ENCODE measurements at regions not wholly inside any gene's neighbourhood (a gene's known extent, or its start where the extent isn't known, plus 50 kb on each side); places are given as distances from the start of the nearest gene placed in this dataset.
"Not testable (repeated sequence)": the region's sequence is repeated elsewhere in the genome, so short reads cannot be mapped to it uniquely, and the experiment has no call there.

DNA sequence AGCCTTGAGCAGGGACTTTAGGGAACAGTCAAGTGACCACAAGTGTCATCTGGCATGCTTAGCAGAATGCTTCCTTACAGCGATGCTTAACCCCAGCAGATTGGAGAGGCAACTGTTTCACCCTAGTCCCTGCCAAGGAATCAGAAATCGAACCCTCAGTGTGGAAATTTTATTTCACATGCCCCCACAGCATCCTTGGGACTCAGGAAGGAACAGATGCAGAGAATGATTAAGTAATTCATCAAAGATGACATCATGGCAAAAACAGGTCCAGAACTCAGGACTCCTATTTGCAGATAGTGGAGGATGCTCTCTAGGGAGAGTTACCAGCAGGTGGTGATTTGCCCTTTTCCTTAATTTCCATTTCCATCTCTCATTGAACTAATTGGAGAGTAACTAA, 333.0 kb upstream of the KAZN start:
- TF ChIP-seq, protein P1, sequence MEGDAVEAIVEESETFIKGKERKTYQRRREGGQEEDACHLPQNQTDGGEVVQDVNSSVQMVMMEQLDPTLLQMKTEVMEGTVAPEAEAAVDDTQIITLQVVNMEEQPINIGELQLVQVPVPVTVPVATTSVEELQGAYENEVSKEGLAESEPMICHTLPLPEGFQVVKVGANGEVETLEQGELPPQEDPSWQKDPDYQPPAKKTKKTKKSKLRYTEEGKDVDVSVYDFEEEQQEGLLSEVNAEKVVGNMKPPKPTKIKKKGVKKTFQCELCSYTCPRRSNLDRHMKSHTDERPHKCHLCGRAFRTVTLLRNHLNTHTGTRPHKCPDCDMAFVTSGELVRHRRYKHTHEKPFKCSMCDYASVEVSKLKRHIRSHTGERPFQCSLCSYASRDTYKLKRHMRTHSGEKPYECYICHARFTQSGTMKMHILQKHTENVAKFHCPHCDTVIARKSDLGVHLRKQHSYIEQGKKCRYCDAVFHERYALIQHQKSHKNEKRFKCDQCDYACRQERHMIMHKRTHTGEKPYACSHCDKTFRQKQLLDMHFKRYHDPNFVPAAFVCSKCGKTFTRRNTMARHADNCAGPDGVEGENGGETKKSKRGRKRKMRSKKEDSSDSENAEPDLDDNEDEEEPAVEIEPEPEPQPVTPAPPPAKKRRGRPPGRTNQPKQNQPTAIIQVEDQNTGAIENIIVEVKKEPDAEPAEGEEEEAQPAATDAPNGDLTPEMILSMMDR (IDR thresholded peaks at IDR 0.05; ENCODE audit: extremely low read depth, missing control alignments), result no peak
- no peak for DNase-seq (ENCODE audit: low spot score)

DNA sequence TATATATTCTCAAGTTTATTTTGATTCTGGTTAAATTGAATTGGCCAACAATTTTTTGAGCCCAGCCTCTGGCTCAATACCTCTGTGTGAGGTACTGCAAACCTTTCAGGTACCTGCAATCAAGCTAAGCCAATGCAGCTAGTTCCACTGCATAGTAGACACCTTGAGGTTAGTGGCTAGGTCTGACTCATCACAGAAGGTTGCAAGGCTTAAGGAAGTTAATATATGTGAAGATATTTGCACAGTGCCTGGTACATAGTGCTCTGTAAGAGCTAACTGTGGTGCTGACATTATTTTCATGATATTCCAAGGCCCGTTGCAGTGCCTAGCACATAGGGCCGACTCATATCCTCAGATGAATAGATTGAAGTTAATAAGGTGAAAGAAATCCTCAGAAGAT, 330.5 kb upstream of the KAZN start:
- no peak for DNase-seq (ENCODE audit: low spot score)
- TF ChIP-seq, protein P1 (IDR thresholded peaks at IDR 0.05; ENCODE audit: extremely low read depth, missing control alignments), result no peak

DNA sequence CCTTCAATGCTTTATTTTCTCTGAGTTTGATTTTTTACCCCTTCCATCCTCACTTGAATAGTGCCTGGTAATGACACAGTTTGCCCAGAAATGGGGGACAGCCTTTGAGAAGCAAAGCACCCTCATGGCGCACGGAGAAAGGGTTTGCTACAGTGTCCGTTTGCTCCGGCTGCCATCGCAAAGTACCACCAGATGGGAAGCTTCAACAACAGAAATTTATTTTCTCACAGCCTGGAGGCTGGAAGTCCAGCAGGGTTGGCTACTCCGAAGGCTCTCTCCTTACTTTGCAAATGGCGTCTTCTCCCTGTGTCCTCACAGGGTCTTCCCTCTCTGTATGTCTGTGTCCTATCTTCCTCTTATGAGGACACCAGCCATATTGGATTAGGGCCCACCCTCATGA, 327.7 kb upstream of the KAZN start:
- TF ChIP-seq, protein P1 (IDR thresholded peaks at IDR 0.05; ENCODE audit: extremely low read depth, missing control alignments), result no peak
- no peak for DNase-seq (ENCODE audit: low spot score)

DNA sequence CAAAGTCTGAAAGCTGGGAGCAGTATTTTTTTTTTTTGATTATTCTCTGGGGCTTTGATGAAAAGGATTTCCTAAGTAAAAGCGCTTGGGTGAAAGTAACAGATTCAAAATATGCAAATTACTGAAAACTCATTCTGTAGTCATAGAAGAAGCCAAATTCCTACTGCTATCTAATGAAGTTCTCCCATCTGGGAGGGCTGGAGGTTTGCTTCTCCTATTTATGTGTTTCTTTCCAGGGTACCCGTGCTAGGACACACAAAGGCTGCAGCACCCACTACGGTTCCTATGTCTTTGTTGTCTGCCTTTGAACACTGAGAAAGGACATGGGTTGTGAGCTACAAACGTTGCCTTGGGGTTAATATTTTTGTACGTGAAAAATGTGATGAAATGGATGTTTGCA, 324.7 kb upstream of the KAZN start:
- DNase-seq (ENCODE audit: low spot score), result no peak
- TF ChIP-seq, protein P1 (IDR thresholded peaks at IDR 0.05; ENCODE audit: extremely low read depth, missing control alignments), result no peak

DNA sequence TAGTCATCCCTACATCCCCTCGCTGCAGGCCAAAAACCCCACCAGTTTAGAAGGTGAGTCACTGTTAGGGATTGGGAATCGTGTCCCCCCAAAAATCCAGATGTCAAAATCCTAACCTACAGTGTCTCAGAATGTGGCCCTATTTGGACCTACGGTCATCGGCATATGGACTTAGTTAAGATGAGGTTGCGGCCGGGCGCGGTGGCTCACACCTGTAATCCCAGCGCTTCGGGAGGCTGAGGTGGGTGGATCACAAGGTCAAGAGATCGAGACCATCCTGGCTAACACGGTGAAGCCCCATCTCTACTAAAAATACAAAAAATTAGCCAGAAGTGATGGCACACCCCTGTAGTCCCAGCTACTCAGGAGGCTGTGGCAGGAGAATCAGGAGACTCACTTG, 318.6 kb upstream of the KAZN start:
- DNase-seq (ENCODE audit: low spot score), result not testable (repeated sequence)

DNA sequence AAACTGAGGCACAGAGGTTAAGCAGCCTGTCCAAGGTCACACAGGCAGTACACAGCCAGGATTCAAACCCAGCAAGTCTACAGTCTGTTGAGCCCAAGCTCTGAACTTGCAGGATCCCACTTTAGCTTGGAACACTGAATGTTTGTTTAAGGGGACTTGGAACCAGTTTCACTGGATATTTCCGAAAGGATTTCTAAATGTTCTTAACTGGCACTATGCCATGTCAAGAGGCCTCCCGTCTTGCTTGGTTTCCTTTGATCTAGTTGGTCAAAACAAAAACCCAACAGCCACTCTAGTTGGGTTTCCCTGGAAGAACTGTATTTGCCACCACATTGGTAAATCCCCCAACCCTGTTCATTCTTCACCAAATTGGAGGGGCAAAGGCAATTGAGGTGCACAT, 317.6 kb upstream of the KAZN start:
- TF ChIP-seq, protein P1 (IDR thresholded peaks at IDR 0.05; ENCODE audit: extremely low read depth, missing control alignments), result no peak
- DNase-seq (ENCODE audit: low spot score), result no peak

DNA sequence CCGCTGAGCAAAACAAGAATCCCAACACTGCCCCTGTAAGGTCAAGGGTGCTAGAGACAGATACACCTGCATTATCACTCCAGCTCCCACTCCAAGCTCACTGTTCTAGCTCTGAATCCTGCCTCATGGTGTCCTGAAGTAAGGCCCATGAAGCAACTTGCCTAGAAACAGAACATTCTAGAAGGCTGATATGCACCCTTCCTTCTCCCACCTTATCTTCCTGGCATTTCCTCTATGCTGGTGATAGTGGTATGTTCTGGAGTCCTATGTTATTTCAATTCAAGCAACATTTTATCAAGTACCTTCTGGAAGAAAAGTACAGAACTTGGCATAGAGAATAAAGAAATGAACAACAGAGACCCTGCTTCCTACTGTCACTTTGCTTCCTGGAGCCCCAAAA, 317.1 kb upstream of the KAZN start:
- no peak for DNase-seq (ENCODE audit: low spot score)
- TF ChIP-seq, protein P1 (IDR thresholded peaks at IDR 0.05; ENCODE audit: extremely low read depth, missing control alignments), result no peak

DNA sequence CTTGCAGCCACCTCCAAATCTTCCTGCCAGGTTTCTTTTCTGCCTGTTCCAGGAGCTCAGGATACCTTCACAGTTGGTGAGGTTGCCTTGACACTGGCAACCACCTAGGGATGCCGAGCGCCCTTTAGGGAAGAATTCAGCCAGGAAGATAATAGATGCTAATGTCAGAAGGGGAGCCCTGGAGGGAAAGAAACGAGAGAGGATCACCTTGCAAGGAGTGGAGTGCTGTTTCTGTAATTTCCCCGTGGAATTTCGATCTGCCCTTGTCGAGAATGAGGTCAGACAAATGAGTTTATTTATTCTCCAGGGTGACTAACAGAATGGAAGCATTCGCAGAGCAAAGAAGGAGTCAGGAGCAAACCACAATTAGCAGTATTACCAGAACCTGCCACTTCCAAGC, 315.8 kb upstream of the KAZN start:
- no peak for DNase-seq (ENCODE audit: low spot score)
- TF ChIP-seq, protein P1 (IDR thresholded peaks at IDR 0.05; ENCODE audit: extremely low read depth, missing control alignments), result no peak
